22Rv1 (cell line): ENCODE measurements at regions not wholly inside any gene's neighbourhood (a gene's known extent, or its start where the extent isn't known, plus 50 kb on each side); places are given as distances from the start of the nearest gene placed in this dataset.

ENCODE experiments used
- ZFX ChIP-seq: fragments of 450-650 bp; IDR thresholded peaks from 2 replicates; pipeline ENCODE4 v1.6.1; 2017; ENCODE audit warnings: antibody characterized with exemption, borderline replicate concordance
- TF ChIP-seq, protein P1 (sequence below): fragments of 450-650 bp; IDR thresholded peaks from 2 replicates; pipeline ENCODE4 v1.5.1; 2017; ENCODE audit warnings: mild to moderate bottlenecking

DNA sequence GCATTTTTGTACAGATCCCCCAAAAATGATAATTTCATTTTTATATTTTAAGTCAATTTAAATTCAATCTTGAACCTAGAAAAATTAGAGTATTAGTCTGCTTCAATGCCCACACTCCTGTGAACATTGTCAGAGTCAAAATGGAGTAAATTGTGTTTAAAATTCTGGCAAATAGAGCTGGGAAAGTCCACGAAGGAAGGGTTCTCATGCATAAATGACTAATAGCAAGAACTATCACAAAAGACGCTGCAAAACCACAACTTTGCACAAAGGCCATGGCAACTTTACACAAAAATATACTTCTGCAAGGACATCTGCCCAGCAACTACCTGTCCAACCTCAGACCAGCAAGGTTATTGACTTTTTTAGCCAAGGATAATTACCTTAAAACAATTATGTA is 203.2 kb upstream of the SMLR1 start:
- TF ChIP-seq, protein P1, sequence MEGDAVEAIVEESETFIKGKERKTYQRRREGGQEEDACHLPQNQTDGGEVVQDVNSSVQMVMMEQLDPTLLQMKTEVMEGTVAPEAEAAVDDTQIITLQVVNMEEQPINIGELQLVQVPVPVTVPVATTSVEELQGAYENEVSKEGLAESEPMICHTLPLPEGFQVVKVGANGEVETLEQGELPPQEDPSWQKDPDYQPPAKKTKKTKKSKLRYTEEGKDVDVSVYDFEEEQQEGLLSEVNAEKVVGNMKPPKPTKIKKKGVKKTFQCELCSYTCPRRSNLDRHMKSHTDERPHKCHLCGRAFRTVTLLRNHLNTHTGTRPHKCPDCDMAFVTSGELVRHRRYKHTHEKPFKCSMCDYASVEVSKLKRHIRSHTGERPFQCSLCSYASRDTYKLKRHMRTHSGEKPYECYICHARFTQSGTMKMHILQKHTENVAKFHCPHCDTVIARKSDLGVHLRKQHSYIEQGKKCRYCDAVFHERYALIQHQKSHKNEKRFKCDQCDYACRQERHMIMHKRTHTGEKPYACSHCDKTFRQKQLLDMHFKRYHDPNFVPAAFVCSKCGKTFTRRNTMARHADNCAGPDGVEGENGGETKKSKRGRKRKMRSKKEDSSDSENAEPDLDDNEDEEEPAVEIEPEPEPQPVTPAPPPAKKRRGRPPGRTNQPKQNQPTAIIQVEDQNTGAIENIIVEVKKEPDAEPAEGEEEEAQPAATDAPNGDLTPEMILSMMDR: no peak
- TF ChIP-seq ZFX: no peak
